HG03354 (cell line): ENCODE measurements at regions not wholly inside any gene's neighbourhood (a gene's known extent, or its start where the extent isn't known, plus 50 kb on each side); places are given as distances from the start of the nearest gene placed in this dataset.

Experiments
- ATAC-seq: cut with Tn5 transposase; IDR thresholded peaks from one replicate; pipeline ENCODE4 v1.9.1; 2021; ENCODE audit warnings: mild to moderate bottlenecking; ENCODE audit not compliant: unreplicated experiment, poor library complexity, severe bottlenecking

DNA sequence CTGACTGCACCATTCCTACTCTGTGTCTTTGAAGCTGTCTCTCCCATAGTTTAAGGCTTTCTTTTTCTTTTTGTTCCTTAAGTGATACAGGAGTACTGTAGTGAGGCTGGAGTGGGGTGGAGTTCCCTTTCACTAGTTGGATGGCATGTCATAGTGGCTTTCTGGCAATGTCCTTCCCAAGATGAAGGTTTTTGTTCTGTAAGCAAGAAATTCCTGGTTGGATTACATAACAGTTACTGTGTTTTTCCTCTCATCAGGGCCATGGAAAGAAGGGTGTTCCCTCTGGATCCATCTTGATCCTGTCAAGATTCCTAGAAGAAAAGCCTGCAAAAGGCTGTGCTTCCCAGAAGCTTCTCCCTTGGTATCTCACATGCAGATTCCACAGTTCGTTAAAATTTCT is 84.2 kb downstream of the ACKR3 start:
- no peak for ATAC-seq

DNA sequence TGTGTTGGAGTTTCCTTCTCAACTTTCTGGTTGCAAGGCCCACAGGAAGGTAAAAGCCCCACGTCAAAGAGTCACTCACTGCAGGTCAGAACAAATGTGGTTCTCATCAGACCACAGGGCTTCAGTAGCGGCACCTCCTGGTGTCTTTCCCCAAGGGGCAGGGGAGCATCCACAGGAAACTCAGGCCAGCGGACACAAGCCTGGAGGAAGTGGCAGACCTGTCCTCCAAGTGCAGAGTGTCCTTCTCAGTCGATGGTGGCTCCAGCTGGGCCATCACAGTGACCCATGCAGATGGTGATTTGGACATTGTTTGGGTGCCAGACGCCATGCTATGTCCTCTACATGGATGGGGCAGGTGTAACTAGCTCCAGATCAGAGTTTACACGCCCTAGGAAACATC is 84.9 kb downstream of the ACKR3 start:
- no peak for ATAC-seq

DNA sequence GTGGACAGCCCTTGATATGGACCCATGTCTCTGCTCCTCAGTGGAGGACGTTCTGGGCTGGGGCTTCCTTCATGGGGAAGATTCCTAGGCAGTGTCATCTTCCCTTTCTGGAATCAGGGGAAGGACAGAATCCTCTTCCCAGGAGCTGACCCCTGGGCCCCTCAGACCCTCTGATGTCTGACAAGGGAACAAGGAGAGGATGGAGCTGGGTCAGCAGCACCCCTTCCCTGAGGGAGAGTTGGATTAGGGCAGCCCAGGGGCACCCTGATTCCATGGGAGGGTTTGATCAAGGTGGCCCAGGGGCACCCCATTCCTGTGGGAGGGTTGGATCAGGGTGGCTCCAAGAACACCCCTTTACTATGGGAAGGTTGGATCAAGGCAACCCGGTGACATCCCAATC is 86.5 kb downstream of the ACKR3 start:
- no peak for ATAC-seq

DNA sequence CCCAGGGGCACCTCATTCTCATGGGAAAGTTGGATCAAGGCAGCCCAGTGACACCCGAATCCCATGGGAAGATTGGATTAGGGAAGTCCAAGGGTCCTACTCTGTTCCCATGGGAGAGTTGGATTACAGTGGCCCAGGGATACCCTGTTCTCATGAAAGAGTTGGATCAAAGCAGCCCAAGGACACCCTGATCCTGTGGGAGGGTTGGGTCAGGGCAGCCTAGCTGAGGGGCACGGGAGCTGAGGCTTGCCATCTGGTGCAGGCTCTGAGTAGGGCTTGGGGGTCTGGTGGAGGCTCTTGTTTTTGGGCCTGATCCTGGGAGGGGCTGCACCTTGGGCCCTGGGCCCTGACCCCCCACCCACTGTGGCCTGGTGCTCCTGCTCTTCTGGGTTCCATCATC is 87.1 kb downstream of the ACKR3 start:
- ATAC-seq: no peak

DNA sequence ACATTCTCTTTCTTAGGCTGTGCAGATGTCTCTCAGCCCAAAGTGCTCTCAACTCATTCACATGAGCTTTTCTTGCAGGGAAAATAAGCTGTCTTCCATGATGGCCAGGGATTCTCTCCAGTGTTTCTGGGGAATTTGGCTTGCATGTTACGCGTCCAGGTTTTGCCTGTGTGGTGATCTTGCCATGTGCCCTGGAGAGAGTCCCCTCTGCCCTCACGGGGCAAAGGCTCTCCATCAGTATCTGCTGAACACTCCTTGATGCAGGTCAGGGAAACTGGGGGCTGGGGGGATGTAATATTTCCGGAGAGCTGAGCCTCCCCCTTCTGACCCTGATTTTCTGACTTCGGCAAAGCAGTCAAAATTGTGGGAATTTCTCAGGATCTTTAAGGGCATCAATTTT is 87.6 kb downstream of the ACKR3 start:
- no peak for ATAC-seq

DNA sequence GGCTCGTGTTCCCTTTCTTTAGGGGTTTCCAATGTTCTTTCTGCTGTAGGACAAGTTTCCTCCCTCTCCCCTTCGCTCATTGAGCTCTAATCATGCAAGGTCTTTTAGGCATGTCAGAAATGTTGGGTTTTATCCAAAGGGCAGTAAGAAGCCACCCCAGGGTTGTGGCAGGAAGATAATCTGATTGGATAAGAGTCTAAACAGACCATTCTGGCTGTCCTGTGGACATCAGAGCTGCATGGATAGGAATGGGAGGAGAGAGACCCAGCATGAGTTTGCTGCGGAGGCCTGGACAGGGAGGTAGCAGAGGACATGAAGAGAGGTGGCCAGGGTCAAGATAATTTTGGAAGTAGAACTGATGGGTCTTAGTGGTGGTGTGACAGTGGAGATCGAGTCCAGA is 88.2 kb downstream of the ACKR3 start:
- ATAC-seq: no peak

DNA sequence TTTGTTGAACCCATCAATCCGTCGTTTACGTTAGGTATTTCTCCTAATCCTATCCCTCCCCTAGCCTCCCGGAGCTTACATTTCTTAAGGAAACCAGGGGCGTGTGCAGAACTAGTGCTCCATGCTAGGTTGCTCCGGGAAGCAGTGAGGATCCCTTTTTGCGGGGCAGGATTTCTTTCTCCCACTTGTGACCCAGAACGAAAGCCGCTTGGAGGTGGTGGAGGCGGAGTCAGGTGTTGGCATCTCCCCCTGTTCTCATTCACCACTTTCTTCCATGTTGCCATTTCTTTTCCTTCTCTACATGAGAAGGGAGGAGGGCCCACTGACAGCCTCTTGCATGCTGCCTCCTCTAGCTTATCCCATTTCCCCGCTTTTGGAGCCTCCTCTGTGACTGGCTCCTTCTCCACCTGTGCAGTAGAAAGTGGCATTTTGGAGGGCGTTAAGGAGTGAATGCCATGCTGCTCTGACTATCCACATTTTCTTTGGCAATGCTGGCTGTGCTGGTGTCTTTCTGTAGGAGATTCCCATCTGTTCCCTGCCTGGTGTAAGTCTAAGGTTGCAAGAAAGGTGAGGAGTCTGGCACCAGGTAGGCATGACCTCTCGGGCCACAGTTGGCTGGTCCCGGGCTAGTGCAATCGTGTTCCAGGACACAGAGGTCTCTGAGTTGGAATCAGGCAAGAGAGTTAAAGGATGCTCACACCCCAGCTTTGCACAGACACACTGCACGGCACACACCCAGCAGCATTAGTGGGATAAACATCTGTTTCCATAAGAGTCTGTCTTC is 89.5 kb downstream of the ACKR3 start:
- ATAC-seq: no peak

DNA sequence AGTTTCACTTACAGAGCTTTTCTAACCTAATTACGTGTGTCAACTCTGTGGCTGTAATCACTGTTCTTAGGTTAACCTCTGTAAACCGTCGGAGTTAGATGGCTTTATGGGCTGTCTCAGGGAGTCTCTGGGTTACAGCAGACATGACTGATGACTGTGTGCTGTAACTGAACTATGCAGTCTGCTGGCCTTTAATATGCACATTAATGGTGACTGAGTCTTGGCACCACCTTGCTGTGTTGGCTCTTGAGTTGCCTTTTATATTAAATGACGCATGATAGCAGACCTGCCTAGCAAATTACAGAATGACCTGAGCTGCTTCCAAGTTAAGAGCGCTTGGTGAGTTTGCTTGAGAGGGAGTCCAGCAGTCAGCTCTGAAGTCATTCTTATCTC is 90.1 kb downstream of the ACKR3 start:
- ATAC-seq: no peak

DNA sequence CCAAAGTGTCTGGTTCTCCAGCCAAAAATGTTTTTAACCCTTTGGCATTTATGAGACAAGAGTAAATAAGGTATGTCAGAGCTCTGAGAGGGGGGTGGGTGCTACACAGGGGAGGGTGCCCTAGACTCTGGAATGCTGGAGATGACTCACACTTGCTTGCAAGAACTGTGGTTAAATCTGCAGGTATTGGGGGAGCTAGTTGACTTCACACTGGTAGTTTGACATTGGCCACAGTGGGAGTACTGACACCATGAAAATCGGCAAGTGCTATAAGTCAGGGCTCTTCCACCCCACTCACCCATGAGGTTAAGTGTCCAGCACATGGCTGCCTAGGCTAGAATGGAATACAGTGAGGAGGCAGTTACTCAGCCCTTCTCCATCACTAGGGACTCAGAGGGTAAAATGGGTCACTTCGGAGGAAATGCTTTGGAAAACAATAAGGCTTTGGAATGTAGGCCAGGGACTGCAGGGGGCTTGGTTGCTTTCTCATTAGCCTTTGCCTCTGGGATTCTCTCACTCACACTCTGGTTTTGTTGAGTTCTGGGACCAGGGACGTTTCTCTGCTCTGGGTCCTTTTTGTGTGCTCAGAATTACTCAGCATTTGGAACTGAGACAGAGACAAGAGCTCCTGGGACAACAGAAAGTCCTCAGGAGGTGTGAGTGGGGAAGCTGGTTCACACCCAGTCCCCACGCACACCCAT is 91.6 kb downstream of the ACKR3 start:
- ATAC-seq: no peak

DNA sequence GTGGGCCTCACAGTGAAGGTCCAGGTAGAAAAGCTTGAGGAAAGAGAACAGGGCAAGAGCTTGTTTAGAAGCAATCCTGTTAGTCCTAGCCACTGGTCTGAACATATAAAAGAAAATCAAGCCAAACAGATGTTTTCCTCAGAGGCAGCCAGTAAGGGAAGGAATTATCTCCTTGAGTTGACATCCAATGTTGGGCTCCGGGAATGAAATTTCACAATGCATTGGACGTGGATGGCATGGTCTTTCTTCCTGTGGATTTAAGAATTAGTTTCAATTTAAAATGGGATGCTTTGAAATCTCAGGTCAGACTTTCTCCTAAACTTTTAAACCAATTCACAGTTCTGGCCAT is 92.1 kb downstream of the ACKR3 start:
- no peak for ATAC-seq

DNA sequence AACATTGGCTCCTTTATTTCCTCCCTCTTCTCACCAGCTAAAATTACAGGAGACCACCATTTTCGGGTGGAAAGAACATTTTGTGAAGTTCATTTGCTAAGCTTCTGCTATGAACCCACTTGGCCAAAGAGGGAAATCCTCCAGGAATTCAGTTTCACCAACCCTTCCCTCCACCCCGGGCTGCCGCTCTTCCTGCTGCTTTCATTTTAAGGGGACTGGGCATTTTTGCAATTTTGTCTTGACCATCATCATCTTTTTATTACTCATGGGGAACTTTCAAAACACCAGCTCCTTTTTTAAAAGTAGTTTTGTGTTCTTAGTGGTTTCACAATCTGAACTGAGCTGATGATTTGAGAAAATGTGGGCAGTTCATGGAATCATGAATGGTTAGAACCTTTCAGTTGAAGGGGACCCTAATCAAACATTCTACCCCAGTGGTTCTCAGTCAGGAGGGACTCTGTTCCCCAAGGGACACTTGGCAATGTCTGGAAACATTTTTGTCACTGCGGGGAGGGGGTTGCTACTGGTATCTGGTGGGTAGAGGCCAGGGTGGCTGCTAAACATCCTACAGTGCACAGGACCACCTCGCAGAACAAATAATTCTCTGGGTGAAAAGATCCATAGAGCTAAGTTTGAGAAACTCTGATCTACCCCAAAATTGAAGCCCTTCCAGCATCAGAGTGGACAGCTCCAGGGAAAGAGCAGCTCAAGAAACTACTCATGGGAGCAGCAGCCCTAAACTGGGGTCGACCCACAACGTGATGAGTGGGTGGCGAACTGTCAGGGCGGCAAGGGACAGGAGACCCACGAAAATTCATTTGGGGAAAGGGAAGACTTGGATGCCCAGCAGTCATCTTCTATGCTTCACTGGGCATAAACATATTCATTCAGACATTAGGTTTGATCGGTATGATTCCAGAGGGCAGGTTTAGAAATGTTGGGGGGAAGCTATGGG is 92.9 kb downstream of the ACKR3 start:
- no peak for ATAC-seq

DNA sequence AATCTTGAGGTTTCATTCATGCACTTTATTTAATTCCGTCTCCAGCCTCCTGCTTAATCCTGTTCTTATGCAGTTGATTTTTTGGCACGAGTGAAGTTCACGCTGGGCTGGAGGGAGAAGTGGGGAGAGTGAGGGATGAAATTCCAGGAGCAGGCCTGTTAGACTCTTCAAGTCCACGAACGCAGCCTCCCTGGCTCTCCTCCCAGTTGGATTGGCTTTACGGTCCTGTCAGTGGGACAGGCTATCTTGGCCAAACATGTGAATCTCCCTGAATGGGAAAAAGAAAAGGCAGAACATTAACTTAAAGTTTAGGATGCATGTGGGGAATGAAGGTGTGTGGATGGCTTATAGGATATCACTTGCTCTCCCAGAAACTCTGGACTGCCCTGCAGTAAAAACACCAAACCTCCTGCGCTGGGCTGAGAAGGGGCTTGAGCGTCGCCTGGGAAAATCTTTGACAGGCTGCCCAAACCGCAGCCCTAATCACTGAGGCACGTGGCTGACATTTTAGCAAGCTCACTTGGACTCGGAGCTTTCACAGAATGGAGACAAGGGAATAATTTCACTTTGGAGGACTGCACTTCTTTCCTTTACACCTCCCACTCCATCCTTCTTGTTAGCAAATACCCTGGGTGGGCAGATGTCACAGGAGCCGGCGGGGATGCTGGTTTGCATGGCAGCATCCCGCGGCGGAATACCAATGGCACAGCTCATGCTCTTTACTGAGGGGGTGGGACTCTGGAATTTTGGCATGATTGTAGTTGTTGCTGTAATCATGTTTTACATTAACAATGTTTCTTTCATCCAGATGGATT is 93.9 kb downstream of the ACKR3 start:
- ATAC-seq: no peak

DNA sequence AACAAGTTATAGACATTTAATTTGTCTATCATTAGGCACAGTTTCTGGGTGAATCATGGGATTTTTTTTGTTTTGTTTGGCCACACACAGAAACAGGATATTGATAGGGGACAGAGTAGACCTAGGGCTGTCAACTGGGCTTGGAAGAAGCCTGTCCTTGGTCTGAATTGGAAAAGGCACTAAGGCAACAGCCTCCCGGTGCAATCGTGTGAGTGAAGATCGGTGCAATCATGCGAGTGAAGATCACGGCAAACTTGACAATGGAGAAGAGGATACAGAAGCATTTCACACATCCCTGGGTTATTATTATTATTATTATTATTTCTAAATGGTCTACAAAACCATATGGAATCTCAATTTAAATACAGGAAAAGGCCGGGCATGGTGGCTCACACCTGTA is 94.5 kb downstream of the ACKR3 start:
- no peak for ATAC-seq

DNA sequence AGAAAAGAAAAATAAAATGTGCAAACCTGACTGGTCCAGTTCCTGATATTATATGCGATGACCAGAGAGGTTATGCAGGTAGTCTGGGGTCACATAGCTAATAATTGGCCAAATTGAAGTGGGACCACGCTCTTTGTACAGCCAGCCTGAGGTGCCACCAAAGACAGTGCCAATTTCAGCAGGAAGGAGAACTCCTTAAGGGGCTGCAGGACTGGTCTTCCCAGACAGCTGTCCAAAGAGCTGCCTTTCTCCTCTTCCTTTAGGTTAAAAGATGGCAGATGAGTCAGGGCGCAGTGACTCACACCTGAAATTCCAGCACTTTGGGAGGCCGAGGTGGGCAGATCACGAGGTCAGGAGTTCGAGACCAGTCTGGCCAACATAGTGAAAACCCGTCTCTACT is 95.5 kb downstream of the ACKR3 start:
- ATAC-seq: no peak

DNA sequence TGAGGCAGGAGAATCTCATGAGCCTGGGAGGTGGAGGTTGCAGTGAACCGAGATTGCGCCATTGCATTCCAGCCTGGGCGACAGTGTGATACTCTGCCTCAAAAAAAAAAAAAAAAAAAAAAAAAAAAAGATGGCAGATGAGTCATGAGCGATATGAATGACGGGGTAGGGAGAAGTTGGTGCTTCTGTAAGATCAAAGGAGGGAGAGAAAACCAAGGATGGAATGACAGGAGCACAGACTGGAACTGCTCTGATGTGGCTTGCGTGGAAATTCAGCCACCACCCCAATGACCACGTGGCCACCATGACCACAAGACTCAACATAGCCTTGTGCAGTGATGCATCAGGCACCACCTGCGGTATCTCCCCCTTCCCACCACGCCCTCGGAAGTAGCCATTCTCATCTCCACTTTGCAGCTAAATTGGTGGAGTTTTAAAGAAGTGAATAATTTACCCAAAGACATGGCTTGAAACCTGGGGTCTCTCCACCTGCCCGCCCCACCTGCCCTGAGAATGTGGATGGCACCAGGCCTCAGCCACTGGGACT is 96.0 kb downstream of the ACKR3 start:
- ATAC-seq: no peak

DNA sequence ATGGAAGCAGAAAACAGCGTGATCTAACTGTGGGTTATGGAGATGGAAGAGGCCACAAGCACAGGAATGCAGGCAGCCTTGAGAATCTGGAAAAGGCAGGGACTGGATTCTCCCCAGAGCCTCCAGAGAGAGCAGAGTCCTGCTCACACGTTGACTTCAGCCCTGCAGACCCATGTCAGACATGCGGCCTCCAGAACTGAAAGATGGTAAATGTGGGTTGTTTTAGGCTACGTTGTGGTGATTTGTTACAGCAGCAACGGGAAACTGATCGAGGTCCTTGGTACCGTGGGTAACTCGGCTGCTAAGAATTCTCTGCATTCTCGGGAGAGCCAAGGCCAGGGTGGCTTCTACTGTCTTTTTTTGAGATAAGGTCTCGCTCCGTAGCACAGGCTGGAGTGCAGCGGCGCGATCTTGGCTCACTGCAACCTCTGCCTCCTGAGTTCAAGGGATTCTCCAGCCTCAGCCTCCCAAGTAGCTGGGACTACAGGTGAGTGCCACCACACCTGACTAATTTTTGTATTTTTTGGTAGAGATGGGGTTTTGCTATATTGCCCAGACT is 97.1 kb downstream of the ACKR3 start:
- no peak for ATAC-seq

DNA sequence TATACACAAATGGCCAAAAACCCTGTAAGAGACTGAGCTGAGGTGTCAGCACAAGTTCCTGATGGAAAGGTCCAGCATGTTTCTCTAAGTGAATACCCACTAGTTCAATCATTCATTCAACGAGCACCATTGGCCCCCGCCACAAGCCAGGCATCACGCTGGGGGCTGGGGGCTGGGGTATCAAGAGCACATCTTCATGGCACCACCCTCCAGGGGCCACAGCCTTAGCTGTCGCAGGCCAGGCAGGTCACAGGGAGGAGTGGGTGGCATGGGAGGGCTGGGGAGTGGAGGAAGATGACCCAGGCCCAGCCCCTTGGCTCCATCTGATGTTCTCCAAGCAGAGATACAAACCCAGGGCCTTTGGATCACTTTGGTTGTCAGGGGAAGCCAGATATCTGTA is 97.9 kb downstream of the ACKR3 start:
- no peak for ATAC-seq

DNA sequence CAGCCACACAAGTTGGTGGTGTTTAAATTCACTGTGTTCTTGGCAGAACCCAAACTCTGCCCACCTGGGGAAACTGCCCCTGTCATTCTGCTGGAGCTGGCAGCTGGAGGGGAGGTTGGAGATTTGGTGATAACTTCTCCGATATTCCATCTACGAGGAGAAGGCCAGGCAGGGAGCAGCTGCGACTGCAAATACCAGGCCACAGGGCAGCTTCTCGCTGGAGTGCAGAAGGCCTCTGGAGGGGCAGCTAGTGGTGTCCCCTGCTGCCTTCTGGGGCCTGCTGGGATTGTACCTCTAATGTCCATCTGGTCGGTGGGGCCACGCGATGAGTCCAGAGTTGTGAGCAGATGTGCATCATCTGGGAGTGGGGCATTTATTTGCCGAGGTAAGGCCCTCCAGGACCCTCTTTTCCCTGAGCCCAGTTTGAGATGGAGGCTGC is 98.9 kb downstream of the ACKR3 start:
- no peak for ATAC-seq

DNA sequence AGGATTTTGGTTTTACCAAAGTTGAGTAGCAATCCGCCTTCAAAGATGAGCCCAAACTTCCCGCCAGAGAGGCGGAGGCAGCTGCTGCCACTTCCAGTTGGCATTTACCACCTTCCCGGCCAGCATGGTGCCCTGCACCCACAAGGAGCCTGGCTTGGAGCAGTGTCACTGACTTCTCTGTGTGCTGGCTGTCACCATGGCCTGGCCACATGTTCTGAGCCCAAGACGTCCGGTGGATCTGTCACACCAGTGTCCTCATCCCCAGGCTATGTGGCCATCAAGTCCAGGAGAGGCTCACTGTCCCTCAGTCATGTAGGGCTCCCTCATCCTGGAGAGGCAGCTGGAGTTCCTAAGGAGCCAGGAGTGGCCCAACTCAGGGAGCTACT is 100.6 kb downstream of the ACKR3 start:
- ATAC-seq: no peak
